ENCODE measurements at regions not wholly inside any gene's neighbourhood (a gene's known extent, or its start where the extent isn't known, plus 50 kb on each side); places are given as distances from the start of the nearest gene placed in this dataset.
"Not testable (repeated sequence)": the region's sequence is repeated elsewhere in the genome, so short reads cannot be mapped to it uniquely, and the experiment has no call there.

DNA sequence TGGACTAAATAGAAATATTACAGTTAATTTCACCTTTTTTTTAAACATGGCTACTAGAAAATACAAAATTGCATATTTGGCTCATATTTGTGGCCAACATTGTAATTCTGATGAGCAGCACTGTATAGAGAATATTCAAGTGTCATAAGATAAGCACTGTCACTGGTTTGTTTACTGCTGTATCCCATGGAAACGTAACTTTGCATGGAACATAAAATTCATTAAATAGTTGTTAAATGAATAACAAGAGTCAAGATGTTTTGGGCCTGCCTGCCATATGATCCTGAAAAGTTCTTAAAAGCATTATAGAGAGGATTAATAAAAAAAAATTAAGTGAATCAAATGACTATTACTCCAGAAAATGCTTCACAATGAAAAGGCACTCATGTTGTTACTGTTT lies 763.7 kb upstream of the CRIM1 start:
- H3K4me3 ChIP-seq (replicated peaks; ENCODE audit: low read depth, low read length): no peak overlapping the region
- TF ChIP-seq, protein P1, sequence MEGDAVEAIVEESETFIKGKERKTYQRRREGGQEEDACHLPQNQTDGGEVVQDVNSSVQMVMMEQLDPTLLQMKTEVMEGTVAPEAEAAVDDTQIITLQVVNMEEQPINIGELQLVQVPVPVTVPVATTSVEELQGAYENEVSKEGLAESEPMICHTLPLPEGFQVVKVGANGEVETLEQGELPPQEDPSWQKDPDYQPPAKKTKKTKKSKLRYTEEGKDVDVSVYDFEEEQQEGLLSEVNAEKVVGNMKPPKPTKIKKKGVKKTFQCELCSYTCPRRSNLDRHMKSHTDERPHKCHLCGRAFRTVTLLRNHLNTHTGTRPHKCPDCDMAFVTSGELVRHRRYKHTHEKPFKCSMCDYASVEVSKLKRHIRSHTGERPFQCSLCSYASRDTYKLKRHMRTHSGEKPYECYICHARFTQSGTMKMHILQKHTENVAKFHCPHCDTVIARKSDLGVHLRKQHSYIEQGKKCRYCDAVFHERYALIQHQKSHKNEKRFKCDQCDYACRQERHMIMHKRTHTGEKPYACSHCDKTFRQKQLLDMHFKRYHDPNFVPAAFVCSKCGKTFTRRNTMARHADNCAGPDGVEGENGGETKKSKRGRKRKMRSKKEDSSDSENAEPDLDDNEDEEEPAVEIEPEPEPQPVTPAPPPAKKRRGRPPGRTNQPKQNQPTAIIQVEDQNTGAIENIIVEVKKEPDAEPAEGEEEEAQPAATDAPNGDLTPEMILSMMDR (IDR thresholded peaks at IDR 0.05; ENCODE audit: low read length, missing control alignments): no peak
- no peak for DNase-seq (ENCODE audit: low read depth)

DNA sequence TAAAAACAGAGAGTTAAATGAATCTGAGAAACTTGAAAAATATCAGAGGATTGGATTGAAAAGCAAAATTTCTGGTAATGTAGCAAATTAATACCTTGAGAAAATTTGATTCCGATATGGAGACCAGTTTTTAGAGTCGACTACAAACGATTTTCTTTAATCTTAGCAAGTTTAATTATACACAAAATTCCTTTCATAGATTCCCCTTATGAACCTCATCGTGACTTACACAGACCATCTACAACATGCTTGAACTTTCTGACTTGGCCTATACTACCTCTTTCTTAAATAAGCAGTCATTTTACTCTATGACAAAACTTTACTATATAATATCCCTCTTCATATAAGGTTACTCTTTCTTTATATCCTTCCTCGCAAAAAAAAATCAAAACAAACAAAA lies 769.6 kb upstream of the CRIM1 start:
- no peak overlapping the region for H3K4me3 ChIP-seq (replicated peaks; ENCODE audit: low read depth, low read length)
- TF ChIP-seq, protein P1 (IDR thresholded peaks at IDR 0.05; ENCODE audit: low read length, missing control alignments): no peak
- no peak for DNase-seq (ENCODE audit: low read depth)

DNA sequence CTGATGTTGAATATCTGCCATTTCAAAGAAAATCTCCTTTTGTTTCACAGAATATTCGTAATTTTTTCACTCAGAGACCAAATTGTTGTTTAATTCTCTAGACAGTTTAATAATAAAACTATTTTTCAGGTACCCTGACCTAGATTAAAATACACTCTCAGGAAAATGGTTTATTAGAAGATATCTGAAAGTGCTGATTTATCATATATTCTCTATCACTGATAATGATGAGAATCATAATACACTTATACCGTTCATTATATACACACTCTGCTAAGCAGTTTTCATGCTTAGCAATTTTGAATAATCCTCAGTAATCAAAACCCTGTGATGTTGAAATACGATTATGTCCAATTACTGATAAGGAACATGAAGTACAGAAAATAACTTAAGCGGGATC lies 772.9 kb upstream of the CRIM1 start:
- H3K4me3 ChIP-seq (replicated peaks; ENCODE audit: low read depth, low read length): no peak overlapping the region
- TF ChIP-seq, protein P1 (IDR thresholded peaks at IDR 0.05; ENCODE audit: low read length, missing control alignments): no peak

DNA sequence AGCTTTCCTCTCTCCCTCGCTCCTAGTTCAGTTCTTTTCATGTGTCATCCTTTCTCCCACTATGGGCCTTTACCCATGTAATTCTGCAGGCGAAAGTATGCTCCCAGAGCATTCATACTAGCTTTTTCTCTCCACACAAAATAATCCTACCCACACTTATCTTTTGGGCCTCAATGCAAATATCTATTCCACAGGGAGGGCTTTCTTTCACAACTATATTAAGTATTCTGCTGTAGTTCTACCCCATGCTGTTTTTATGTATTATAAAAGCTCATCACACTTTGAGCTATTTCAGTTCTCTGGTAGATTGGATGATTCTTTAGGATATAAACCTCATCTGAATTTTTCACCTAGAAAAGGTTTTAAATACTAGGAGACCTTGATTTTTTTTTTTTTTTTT lies 774.6 kb upstream of the CRIM1 start:
- no peak for DNase-seq (ENCODE audit: low read depth)
- TF ChIP-seq, protein P1 (IDR thresholded peaks at IDR 0.05; ENCODE audit: low read length, missing control alignments): no peak
- no peak overlapping the region for H3K4me3 ChIP-seq (replicated peaks; ENCODE audit: low read depth, low read length)

More for the DNA sequence above, 772.9 kb upstream of the CRIM1 start:
- DNase-seq (ENCODE audit: low read depth): no peak

DNA sequence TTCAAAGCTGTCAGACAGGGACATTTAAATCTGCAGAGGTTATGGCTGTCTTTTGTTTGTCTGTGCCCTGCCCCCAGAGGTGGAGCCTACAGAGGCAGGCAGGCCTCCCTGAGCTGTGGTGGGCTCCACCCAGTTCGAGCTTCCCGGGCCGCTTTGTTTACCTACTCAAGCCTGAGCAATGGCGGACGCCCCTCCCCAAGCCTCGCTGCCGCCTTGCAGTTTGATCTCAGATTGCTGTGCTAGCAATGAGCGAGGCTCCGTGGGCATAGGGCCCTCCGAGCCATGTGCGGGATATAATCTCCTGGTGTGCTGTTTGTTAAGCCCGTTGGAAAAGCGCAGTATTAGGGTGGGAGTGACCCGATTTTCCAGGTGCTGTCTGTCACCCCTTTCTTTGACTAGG lies 787.0 kb upstream of the CRIM1 start:
- H3K4me3 ChIP-seq (replicated peaks; ENCODE audit: low read depth, low read length); DNase-seq (ENCODE audit: low read depth): not testable (repeated sequence)

DNA sequence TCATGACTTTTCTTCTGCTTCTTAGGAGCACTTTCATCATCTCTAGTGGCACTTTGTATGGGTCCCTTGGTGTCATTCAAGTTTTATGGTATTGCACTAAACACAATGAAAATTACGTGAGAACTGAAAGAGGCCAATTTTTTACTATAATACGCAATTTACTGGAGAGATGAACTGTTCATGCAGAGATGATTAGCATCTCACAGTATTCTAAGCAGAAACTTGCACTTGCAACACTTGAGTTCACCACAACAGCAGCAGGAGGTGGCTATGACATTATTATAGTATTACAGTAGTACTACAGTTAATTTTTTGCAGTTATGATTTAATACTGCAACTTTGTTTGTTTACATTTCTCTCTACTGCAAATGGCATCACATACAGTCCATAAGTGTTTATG lies 793.1 kb upstream of the CRIM1 start:
- TF ChIP-seq, protein P1 (IDR thresholded peaks at IDR 0.05; ENCODE audit: low read length, missing control alignments): no peak
- no peak for DNase-seq (ENCODE audit: low read depth)
- no peak overlapping the region for H3K4me3 ChIP-seq (replicated peaks; ENCODE audit: low read depth, low read length)

DNA sequence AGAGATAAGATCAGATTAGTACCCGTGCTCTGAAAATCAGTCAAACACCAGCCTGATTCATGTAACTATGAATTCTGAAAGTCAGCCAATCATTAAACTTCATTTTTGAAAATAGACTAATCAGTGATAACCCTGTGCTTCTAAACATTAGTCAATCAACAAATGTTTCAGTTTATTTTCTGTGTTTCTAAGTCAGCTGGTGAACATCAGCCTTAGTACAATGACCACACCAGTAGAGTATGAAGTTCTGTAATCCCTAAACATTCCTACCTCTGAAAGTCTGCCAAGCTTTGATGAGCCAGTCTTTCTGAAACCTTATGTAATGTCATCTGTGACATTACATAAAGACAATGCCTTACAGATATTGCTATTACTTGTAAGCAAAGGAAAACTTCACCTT lies 807.4 kb upstream of the CRIM1 start:
- TF ChIP-seq, protein P1 (IDR thresholded peaks at IDR 0.05; ENCODE audit: low read length, missing control alignments): no peak
- peak; percentile 18 for DNase-seq (ENCODE audit: low read depth)
- no peak overlapping the region for H3K4me3 ChIP-seq (replicated peaks; ENCODE audit: low read depth, low read length)

DNA sequence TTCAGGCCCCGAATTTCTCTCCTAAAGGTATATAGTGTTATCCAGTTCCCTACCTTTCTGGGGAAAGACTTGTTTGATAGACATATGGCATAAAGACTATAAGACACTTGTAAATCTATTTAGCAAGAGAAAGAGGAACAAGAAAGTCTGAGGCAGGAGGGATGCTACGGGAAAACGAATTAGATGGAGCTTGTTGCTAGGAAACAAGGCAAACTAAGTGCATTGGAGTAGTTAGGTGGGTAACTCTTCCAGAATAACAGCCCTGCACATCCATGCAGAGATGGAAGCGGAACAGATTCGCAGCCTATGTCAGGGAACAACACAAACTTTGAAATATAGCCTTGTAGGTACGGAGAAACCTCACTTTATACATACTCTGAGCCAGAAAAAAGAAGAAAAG lies 810.3 kb upstream of the CRIM1 start:
- DNase-seq (ENCODE audit: low read depth): no peak
- TF ChIP-seq, protein P1 (IDR thresholded peaks at IDR 0.05; ENCODE audit: low read length, missing control alignments): no peak
- no peak overlapping the region for H3K4me3 ChIP-seq (replicated peaks; ENCODE audit: low read depth, low read length)
